ENCODE measurements at regions not wholly inside any gene's neighbourhood (a gene's known extent, or its start where the extent isn't known, plus 50 kb on each side); places are given as distances from the start of the nearest gene placed in this dataset.
A peak's percentile ranks its signal among the peaks of the same experiment; 100 is the strongest.

GRCh38 chr1:163922743-163923201, 601.0 kb downstream of the NUF2 start (continued):
- TF ChIP-seq KLF5 (IDR thresholded peaks at IDR 0.05; ENCODE audit: partially characterized antibody) (no peak), MXI1 (IDR thresholded peaks at IDR 0.05; ENCODE audit: low read depth, low read length) (no peak), WRNIP1 (IDR thresholded peaks at IDR 0.05; ENCODE audit: borderline replicate concordance, low read depth, low read length) (no peak), POLR2A (IDR thresholded peaks at IDR 0.05; ENCODE audit: low read depth, low read length) (no peak), JUNB (IDR thresholded peaks at IDR 0.05) (peak; percentile 63), EED (IDR thresholded peaks at IDR 0.05; ENCODE audit: low read depth) (peak; percentile 71), BMI1 (IDR thresholded peaks at IDR 0.05; ENCODE audit: borderline replicate concordance) (no peak), SIX5 (IDR thresholded peaks at IDR 0.05; ENCODE audit: low read depth, low read length, severe bottlenecking) (no peak), MEF2B (IDR thresholded peaks at IDR 0.05; ENCODE audit: partially characterized antibody, poor library complexity, severe bottlenecking) (peak; percentile 39), SUPT20H (IDR thresholded peaks at IDR 0.05; ENCODE audit: borderline replicate concordance, control insufficient read depth, low read depth, low read length) (no peak), CHD4 (IDR thresholded peaks at IDR 0.05) (no peak), FOS (IDR thresholded peaks at IDR 0.05; ENCODE audit: borderline replicate concordance, extremely low read depth, insufficient read length) (no peak), KDM1A (IDR thresholded peaks at IDR 0.05; ENCODE audit: borderline replicate concordance) (no peak), ZBTB11 (CRISPR knock-in tag; IDR thresholded peaks at IDR 0.05) (no peak), NBN (IDR thresholded peaks at IDR 0.05) (no peak), NRF1 (conservative IDR thresholded peaks at IDR 0.05; ENCODE audit: low read depth, low read length) (no peak), RAD21 (IDR thresholded peaks at IDR 0.05; ENCODE audit: insufficient read depth, low read depth, low read length) (no peak), SP1 (IDR thresholded peaks at IDR 0.05; ENCODE audit: low read depth, low read length) (no peak), ZNF24 (IDR thresholded peaks at IDR 0.05) (no peak), STAT1 (conservative IDR thresholded peaks at IDR 0.05) (no peak), NFYB (IDR thresholded peaks at IDR 0.05; ENCODE audit: insufficient read depth, low read depth, low read length) (peak; percentile 60; the same call in 1 of the 2 replicates), MEF2A (IDR thresholded peaks at IDR 0.05; ENCODE audit: insufficient read depth, low read depth, low read length) (no peak), ZNF384 (IDR thresholded peaks at IDR 0.05; ENCODE audit: borderline replicate concordance, low read depth, low read length) (no peak), ZZZ3 (IDR thresholded peaks at IDR 0.05; ENCODE audit: control insufficient read depth, insufficient read length, low read depth) (no peak), HDAC2 (IDR thresholded peaks at IDR 0.05) (no peak), RB1 (IDR thresholded peaks at IDR 0.05; ENCODE audit: borderline replicate concordance) (no peak), E2F8 (IDR thresholded peaks at IDR 0.05; ENCODE audit: low read depth, partially characterized antibody) (no peak), BCL11A (IDR thresholded peaks at IDR 0.05; ENCODE audit: low read depth, low read length) (no peak), EZH2 (IDR thresholded peaks at IDR 0.05; ENCODE audit: borderline replicate concordance, control insufficient read depth, low read depth, low read length) (no peak), DPF2 (IDR thresholded peaks at IDR 0.05) (peak; percentile 53)
